BE2C (cell line): ENCODE measurements at regions not wholly inside any gene's neighbourhood (a gene's known extent, or its start where the extent isn't known, plus 50 kb on each side); places are given as distances from the start of the nearest gene placed in this dataset.
"Not testable (repeated sequence)": the region's sequence is repeated elsewhere in the genome, so short reads cannot be mapped to it uniquely, and the experiment has no call there.

Experiments
- DNase-seq: peaks from one replicate; pipeline ENCODE4 v3.0.0-alpha.2; 2020
- H3K27me3 ChIP-seq: fragments of 250-450 bp; sonication (Bioruptor Pico); 2 replicates; pipeline ENCODE4 v1.5.1; 2020; ENCODE audit warnings: mild to moderate bottlenecking
- H3K36me3 ChIP-seq: fragments of 250-450 bp; sonication (Bioruptor Pico); 2 replicates; pipeline ENCODE4 v1.5.1; 2020; ENCODE audit warnings: mild to moderate bottlenecking
- H3K4me1 ChIP-seq: fragments of 250-450 bp; sonication (Bioruptor Pico); 2 replicates; pipeline ENCODE4 v1.5.1; 2020
- H3K4me3 ChIP-seq: 2 replicates; pipeline ENCODE4 v1.5.1; 2011; ENCODE audit warnings: low read depth, low read length
- H3K9me3 ChIP-seq: fragments of 250-450 bp; sonication (Bioruptor Pico); 2 replicates; pipeline ENCODE4 v1.5.1; 2020
- TF ChIP-seq, protein P1 (sequence below): IDR thresholded peaks from 2 replicates; pipeline ENCODE4 v1.5.1; 2012; ENCODE audit warnings: mild to moderate bottlenecking, low read depth, low read length

DNA sequence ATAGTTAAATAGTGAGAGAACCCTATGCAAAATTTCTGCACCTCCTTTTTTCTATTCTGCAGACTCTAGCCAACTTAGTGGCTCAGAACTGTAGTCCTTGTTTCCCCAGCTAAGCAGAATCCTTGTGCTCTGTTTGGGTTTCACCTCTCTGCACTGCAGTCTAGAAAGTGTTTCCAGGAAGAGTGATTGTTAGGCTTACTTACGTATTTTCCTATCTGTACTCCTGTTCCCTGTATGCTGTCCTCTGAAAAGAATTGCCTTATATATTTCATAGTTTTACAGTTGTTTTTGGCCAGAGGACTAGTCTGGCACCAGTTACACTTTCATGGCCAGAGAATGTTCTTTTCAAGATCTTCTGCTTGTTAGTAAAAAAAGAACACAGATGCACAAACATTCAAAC, 154.6 kb upstream of the POT1 start:
- Histone ChIP-seq H3K27me3 (no peaks in the 10 kb centered on the region), H3K36me3 (no peaks in the 10 kb centered on the region), H3K4me3 (no peak overlapping the region), H3K9me3 (no peaks in the 10 kb centered on the region), H3K4me1 (no peaks in the 10 kb centered on the region)
- TF ChIP-seq, protein P1, sequence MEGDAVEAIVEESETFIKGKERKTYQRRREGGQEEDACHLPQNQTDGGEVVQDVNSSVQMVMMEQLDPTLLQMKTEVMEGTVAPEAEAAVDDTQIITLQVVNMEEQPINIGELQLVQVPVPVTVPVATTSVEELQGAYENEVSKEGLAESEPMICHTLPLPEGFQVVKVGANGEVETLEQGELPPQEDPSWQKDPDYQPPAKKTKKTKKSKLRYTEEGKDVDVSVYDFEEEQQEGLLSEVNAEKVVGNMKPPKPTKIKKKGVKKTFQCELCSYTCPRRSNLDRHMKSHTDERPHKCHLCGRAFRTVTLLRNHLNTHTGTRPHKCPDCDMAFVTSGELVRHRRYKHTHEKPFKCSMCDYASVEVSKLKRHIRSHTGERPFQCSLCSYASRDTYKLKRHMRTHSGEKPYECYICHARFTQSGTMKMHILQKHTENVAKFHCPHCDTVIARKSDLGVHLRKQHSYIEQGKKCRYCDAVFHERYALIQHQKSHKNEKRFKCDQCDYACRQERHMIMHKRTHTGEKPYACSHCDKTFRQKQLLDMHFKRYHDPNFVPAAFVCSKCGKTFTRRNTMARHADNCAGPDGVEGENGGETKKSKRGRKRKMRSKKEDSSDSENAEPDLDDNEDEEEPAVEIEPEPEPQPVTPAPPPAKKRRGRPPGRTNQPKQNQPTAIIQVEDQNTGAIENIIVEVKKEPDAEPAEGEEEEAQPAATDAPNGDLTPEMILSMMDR, result no peak
- DNase-seq, result no peak

DNA sequence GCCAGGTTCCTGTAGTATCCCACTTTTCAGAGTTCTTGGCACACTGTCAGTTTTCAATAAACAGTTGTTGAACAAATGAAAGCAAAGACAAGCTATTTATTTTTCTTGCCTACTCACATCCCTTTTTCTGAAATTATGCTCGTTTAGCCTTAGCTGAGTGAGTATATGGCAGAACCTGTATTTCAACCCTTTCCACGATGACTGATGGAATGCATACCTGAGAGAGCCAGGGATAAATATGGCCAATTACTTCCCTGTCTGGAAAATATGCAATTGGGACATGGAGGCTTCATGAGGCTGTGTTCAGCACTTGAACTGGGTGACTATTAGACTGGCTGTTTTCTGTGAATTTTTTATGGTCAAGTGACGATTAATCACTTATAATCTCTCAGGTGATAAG, 144.5 kb upstream of the POT1 start:
- Histone ChIP-seq H3K9me3 (no peaks in the 10 kb centered on the region), H3K4me3 (no peak overlapping the region), H3K4me1 (no peaks in the 10 kb centered on the region), H3K27me3 (no peaks in the 10 kb centered on the region), H3K36me3 (no peaks in the 10 kb centered on the region)
- TF ChIP-seq, protein P1, result no peak
- no peak for DNase-seq

DNA sequence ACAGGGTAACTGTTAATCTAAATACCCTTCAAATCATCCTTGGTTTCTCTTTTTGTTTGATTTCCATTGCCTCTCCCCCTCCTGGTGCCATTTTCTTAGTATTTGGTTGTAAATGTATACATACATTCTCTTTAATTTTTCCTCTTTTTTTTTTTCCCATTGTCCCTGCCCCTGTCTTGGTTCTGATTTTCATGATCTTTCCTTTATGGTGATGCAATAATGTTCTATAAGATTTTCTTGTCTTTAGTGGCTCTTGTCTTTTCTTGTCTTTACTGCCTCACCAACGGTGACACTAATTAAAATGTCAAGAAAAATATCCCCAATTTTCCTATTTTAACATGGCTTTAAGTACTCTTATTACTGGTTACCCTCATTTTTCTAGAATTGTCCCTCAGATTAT, 135.9 kb upstream of the POT1 start:
- no peak for DNase-seq
- H3K27me3 ChIP-seq, result no peaks in the 10 kb centered on the region
- no peak overlapping the region for H3K4me3 ChIP-seq
- H3K4me1 ChIP-seq, result peaks cover 4% of the 10 kb centered on the region; the same call in 1 of the 2 replicates
- H3K9me3 ChIP-seq, result no peaks in the 10 kb centered on the region
- H3K36me3 ChIP-seq, result no peaks in the 10 kb centered on the region
- TF ChIP-seq, protein P1, result no peak

DNA sequence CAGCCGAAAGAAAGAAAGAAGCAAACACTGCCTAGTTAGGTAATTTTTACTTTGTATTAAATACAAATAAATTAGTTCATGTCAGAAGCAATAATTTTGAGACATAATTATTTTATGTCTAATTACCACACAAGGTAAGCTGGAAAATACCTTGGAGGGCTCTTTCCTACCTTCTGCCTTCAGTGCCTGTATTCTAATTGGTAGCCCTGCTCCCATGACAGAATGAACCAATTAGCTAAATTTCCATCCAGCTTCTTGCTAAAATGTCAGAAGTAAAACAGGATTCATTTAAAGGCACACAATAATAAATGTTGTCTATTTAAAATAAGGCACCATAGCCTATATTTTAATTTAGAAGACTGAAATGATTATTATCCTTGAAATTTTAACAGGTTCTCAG, 135.4 kb upstream of the POT1 start:
- no peak for DNase-seq
- Histone ChIP-seq H3K9me3 (no peaks in the 10 kb centered on the region), H3K27me3 (no peaks in the 10 kb centered on the region), H3K4me3 (no peak overlapping the region), H3K36me3 (no peaks in the 10 kb centered on the region), H3K4me1 (peaks cover 5% of the 10 kb centered on the region; the same call in 1 of the 2 replicates)
- TF ChIP-seq, protein P1, result no peak

DNA sequence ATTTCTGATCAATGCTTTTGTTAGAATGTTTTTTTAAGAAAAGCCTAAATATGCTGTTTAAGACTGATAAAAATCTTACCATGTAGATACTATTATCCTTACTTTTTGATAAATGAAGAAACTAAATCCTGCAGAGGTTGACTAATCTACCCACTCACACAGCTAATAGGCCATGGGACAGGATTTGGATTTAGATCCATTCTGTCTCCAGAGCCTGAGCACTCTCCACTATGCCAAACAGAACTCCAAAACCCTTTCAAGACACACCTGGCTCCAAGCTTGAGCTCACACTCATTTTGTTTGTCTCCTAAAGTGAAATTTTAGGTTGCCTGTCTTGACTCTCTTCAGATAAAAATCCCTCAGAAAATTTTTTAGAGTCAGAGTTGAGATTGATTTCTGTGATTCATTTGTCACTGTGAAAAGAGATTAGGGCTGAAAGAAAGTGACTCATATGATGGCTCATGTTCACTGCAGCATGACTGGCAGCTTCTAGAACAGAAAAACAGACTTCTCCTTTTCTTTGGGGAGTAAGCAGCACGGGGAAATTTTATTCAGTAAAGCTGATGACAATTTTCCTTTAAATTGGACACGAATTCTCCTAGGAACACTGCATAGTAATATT, 132.3 kb upstream of the POT1 start:
- Histone ChIP-seq H3K9me3 (no peaks in the 10 kb centered on the region), H3K4me1 (peaks cover 8% of the 10 kb centered on the region; the same call in 1 of the 2 replicates), H3K36me3 (no peaks in the 10 kb centered on the region), H3K4me3 (no peak overlapping the region), H3K27me3 (no peaks in the 10 kb centered on the region)
- no peak for DNase-seq
- TF ChIP-seq, protein P1, result no peak

DNA sequence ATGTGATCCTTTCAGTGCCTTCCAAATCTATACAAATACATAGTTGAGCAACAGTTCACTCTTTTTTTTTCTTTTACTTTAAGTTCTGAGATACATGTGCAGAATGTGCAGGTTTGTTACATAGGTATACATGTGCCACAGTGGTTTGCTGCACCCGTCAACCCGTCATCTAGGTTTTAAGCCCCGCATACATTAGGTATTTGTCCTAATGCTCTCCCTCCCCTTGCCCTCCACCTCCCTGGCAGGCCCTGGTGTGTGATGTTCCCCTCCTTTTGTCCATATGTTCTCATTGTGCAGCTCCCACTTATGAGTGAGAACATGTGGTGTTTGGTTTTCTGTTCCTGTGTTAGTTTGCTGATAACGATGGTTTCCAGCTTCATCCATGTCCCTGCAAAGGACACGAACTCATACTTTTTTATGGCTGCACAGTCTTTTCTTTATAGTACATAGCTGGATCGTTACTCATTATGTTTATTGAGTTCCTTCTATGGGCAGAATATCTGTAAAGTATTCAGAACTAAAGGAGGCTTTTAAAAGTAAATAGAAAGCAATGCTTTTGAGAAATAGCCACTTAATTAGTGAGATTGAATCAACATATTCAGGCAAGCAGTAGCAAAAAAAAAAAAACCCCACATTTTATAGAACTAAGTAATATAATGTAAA, 131.6 kb upstream of the POT1 start:
- DNase-seq, result peak; percentile 25
- H3K4me3 ChIP-seq, H3K9me3 ChIP-seq, H3K36me3 ChIP-seq, H3K27me3 ChIP-seq, H3K4me1 ChIP-seq: not testable (repeated sequence)
